ENCODE measurements at regions not wholly inside any gene's neighbourhood (a gene's known extent, or its start where the extent isn't known, plus 50 kb on each side); places are given as distances from the start of the nearest gene placed in this dataset.
"Not testable (repeated sequence)": the region's sequence is repeated elsewhere in the genome, so short reads cannot be mapped to it uniquely, and the experiment has no call there.

- no peak for DNase-seq
Measured at GRCh38 chr2:234861841-234862735, 89.7 kb upstream of the SH3BP4 start.

- DNase-seq, result not testable (repeated sequence)
Measured at GRCh38 chr2:234859330-234859872, 92.4 kb upstream of the SH3BP4 start.

- no peak for DNase-seq
Measured at GRCh38 chr2:234858790-234859329, 93.0 kb upstream of the SH3BP4 start.

- DNase-seq, result no peak
Measured at GRCh38 chr2:234858145-234858544, 93.7 kb upstream of the SH3BP4 start.

- no peak for DNase-seq
Measured at GRCh38 chr2:234853729-234854128, 98.1 kb upstream of the SH3BP4 start.

GRCh38 chr2:234852941-234853340, 98.9 kb upstream of the SH3BP4 start:
- DNase-seq, result no peak

- DNase-seq, result no peak
Measured at GRCh38 chr2:234852035-234852434, 99.8 kb upstream of the SH3BP4 start.

- DNase-seq, result no peak
Measured at GRCh38 chr2:234851451-234851850, 100.4 kb upstream of the SH3BP4 start.

GRCh38 chr2:234850818-234851217, 101.0 kb upstream of the SH3BP4 start:
- DNase-seq, result no peak

GRCh38 chr2:234849678-234850077, 102.1 kb upstream of the SH3BP4 start:
- no peak for DNase-seq

GRCh38 chr2:234848578-234848977, 103.2 kb upstream of the SH3BP4 start:
- no peak for DNase-seq

GRCh38 chr2:234847639-234848038, 104.2 kb upstream of the SH3BP4 start:
- no peak for DNase-seq

GRCh38 chr2:234847364-234847635, 104.5 kb upstream of the SH3BP4 start:
- no peak for DNase-seq

GRCh38 chr2:234846599-234847363, 105.0 kb upstream of the SH3BP4 start:
- no peak for DNase-seq

- no peak for DNase-seq
Measured at GRCh38 chr2:234845602-234846590, 105.9 kb upstream of the SH3BP4 start.

GRCh38 chr2:234843411-234843810, 108.4 kb upstream of the SH3BP4 start:
- DNase-seq, result no peak

- DNase-seq, result no peak
Measured at GRCh38 chr2:234842753-234843152, 109.1 kb upstream of the SH3BP4 start.

GRCh38 chr2:234841321-234842015, 110.3 kb upstream of the SH3BP4 start:
- DNase-seq, result no peak

- peak; percentile 39 for DNase-seq
Measured at GRCh38 chr2:234840336-234840735, 111.5 kb upstream of the SH3BP4 start.

- DNase-seq, result no peak
Measured at GRCh38 chr2:234839285-234839684, 112.5 kb upstream of the SH3BP4 start.

GRCh38 chr2:234836271-234836670, 115.5 kb upstream of the SH3BP4 start:
- DNase-seq, result no peak

GRCh38 chr2:234835738-234836137, 116.1 kb upstream of the SH3BP4 start:
- DNase-seq, result no peak
